CD8-positive, alpha-beta memory T cell (primary cell): ENCODE measurements at regions not wholly inside any gene's neighbourhood (a gene's known extent, or its start where the extent isn't known, plus 50 kb on each side); places are given as distances from the start of the nearest gene placed in this dataset.
"Not testable (repeated sequence)": the region's sequence is repeated elsewhere in the genome, so short reads cannot be mapped to it uniquely, and the experiment has no call there.

Experiments
- CTCF ChIA-PET: fragments of 350-600 bp; sonication (Branson Sonifier 250); formaldehyde crosslinking; loops from one replicate; lab custom pipeline; 2021; ENCODE audit warnings: antibody characterized with exemption; lab: Charles Lee
- POLR2A ChIA-PET: fragments of 350-600 bp; sonication (Branson Sonifier 250); formaldehyde crosslinking; loops from one replicate; lab custom pipeline; 2021; ENCODE audit warnings: antibody characterized with exemption; lab: Charles Lee
- DNase-seq, 5 donors: peaks; one replicate each; pipeline versions ENCODE4 v3.0.0 to v3.0.0-alpha.2; 2020 to 2022; ENCODE audit warnings: mixed read lengths in 1 of 5
- H3K27ac ChIP-seq: one replicate; pipeline ENCODE4 v1.7.0; 2013; ENCODE audit warnings: low read depth, mild to moderate bottlenecking, low read length, moderate library complexity
- H3K27me3 ChIP-seq: 2 replicates; pipeline ENCODE4 v1.7.0; 2013; ENCODE audit warnings: low read length, mild to moderate bottlenecking; ENCODE audit not compliant: insufficient read depth, poor library complexity, severe bottlenecking
- H3K36me3 ChIP-seq: 2 replicates; pipeline ENCODE4 v1.7.0; 2013; ENCODE audit warnings: mild to moderate bottlenecking, low read length, moderate library complexity; ENCODE audit not compliant: insufficient read depth
- H3K4me1 ChIP-seq: 2 replicates; pipeline ENCODE4 v1.7.0; 2013; ENCODE audit warnings: mild to moderate bottlenecking, low read length, moderate library complexity; ENCODE audit not compliant: insufficient read depth
- H3K4me3 ChIP-seq: 2 replicates; pipeline ENCODE4 v1.7.0; 2013; ENCODE audit warnings: mild to moderate bottlenecking, low read length
- H3K9me3 ChIP-seq: 2 replicates; pipeline ENCODE4 v1.7.0; 2013; ENCODE audit warnings: mild to moderate bottlenecking, low read length
- H3K27ac Mint-ChIP-seq, 8 donors: one replicate each; pipeline ENCODE4 v1.8.0; 2020 to 2021; ENCODE audit warnings: mixed read lengths in 8 of 8, mild to moderate bottlenecking in 6 of 8, inconsistent platforms in 3 of 8, moderate library complexity in 3 of 8
- H3K27me3 Mint-ChIP-seq, 2 donors: one replicate each; pipeline ENCODE4 v1.8.0; 2020 to 2021; ENCODE audit warnings: mixed read lengths in 2 of 2, mild to moderate bottlenecking in 1 of 2, moderate library complexity in 1 of 2
- H3K36me3 Mint-ChIP-seq, 3 donors: one replicate each; pipeline ENCODE4 v1.8.0; 2020 to 2021; ENCODE audit warnings: mixed read lengths in 3 of 3, inconsistent platforms in 1 of 3, mild to moderate bottlenecking in 1 of 3
- H3K4me1 Mint-ChIP-seq, 3 donors: one replicate each; pipeline ENCODE4 v1.8.0; 2020 to 2021; ENCODE audit warnings: mixed read lengths in 3 of 3, inconsistent platforms in 1 of 3, mild to moderate bottlenecking in 1 of 3
- H3K4me3 Mint-ChIP-seq, 7 donors: one replicate each; pipeline ENCODE4 v1.8.0; 2020 to 2021; ENCODE audit warnings: mixed read lengths in 7 of 7, mild to moderate bottlenecking in 6 of 7, moderate library complexity in 4 of 7, inconsistent platforms in 2 of 7
- H3K9me3 Mint-ChIP-seq, 5 donors: one replicate each; pipeline ENCODE4 v1.8.0; 2020 to 2022; ENCODE audit warnings: mixed read lengths in 5 of 5, mild to moderate bottlenecking in 3 of 5, moderate library complexity in 2 of 5, inconsistent platforms in 1 of 5

- H3K27me3 ChIP-seq, POLR2A ChIA-PET, H3K27me3 Mint-ChIP-seq: not testable (repeated sequence)
Measured at GRCh38 chr14:106334428-106335109, 808.2 kb downstream of the TMEM121 start.

DNA sequence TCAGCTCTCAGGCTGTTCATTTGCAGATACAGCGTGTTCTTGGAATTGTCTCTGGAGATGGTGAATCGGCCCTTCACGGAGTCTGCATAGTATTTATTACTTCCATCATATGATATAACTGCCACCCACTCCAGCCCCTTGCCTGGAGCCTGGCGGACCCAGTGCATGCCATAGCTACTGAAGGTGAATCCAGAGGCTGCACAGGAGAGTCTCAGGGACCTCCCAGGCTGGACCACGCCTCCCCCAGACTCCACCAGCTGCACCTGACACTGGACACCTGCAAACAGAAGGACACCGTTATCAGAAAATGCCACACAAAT lies 808.7 kb downstream of the TMEM121 start:
- H3K9me3 ChIP-seq, H3K27ac ChIP-seq, CTCF ChIA-PET, H3K36me3 ChIP-seq, H3K36me3 Mint-ChIP-seq, DNase-seq, H3K9me3 Mint-ChIP-seq, H3K4me3 Mint-ChIP-seq, H3K4me1 ChIP-seq, POLR2A ChIA-PET, H3K4me1 Mint-ChIP-seq, H3K4me3 ChIP-seq, H3K27ac Mint-ChIP-seq, H3K27me3 Mint-ChIP-seq, H3K27me3 ChIP-seq: not testable (repeated sequence)

More at GRCh38 chr14:106334428-106335109, 808.2 kb downstream of the TMEM121 start:
- H3K27ac Mint-ChIP-seq, H3K36me3 ChIP-seq, H3K4me3 Mint-ChIP-seq, CTCF ChIA-PET, H3K9me3 ChIP-seq, H3K4me1 Mint-ChIP-seq, H3K36me3 Mint-ChIP-seq, H3K4me1 ChIP-seq, H3K9me3 Mint-ChIP-seq, H3K27ac ChIP-seq, H3K4me3 ChIP-seq: not testable (repeated sequence)
- DNase-seq, result peak in 3 of 5 donors; percentile 17 to 75 (median 47)

- H3K27ac ChIP-seq, H3K36me3 Mint-ChIP-seq, H3K36me3 ChIP-seq, H3K4me3 ChIP-seq, H3K4me3 Mint-ChIP-seq, H3K9me3 ChIP-seq, H3K27me3 ChIP-seq, CTCF ChIA-PET, H3K27me3 Mint-ChIP-seq, H3K9me3 Mint-ChIP-seq, H3K27ac Mint-ChIP-seq, H3K4me1 Mint-ChIP-seq, H3K4me1 ChIP-seq, POLR2A ChIA-PET, DNase-seq: not testable (repeated sequence)
Measured at GRCh38 chr14:106338775-106339174, 812.4 kb downstream of the TMEM121 start.

GRCh38 chr14:106340658-106341057 lies 814.3 kb downstream of the TMEM121 start:
- H3K27ac ChIP-seq, DNase-seq, H3K4me3 ChIP-seq, POLR2A ChIA-PET, H3K36me3 Mint-ChIP-seq, H3K4me1 ChIP-seq, CTCF ChIA-PET, H3K4me1 Mint-ChIP-seq, H3K36me3 ChIP-seq, H3K27me3 ChIP-seq, H3K27ac Mint-ChIP-seq, H3K4me3 Mint-ChIP-seq, H3K9me3 Mint-ChIP-seq, H3K27me3 Mint-ChIP-seq, H3K9me3 ChIP-seq: not testable (repeated sequence)

GRCh38 chr14:106341161-106341560 lies 814.8 kb downstream of the TMEM121 start:
- H3K27ac Mint-ChIP-seq, H3K4me1 Mint-ChIP-seq, H3K27me3 Mint-ChIP-seq, CTCF ChIA-PET, DNase-seq, POLR2A ChIA-PET, H3K27ac ChIP-seq, H3K36me3 ChIP-seq, H3K27me3 ChIP-seq, H3K36me3 Mint-ChIP-seq, H3K4me1 ChIP-seq, H3K4me3 ChIP-seq, H3K9me3 Mint-ChIP-seq, H3K9me3 ChIP-seq, H3K4me3 Mint-ChIP-seq: not testable (repeated sequence)

- H3K27ac Mint-ChIP-seq, result no peak overlapping the region
- peaks cover 0 to 3% (median 0%) of the 10 kb centered on the region in 3 donors for H3K4me1 Mint-ChIP-seq
- ChIA-PET CTCF (no interaction called here), POLR2A (no interaction called here)
- no peaks in the 10 kb centered on the region for H3K36me3 ChIP-seq
- no peak overlapping the region for H3K4me3 Mint-ChIP-seq
- DNase-seq, result no peak
- peaks cover 7 to 22% of the 10 kb centered on the region in 2 donors for H3K27me3 Mint-ChIP-seq
- H3K36me3 Mint-ChIP-seq, result no peaks in the 10 kb centered on the region
- no peaks in the 10 kb centered on the region for H3K9me3 Mint-ChIP-seq
- H3K4me3 ChIP-seq, result no peak overlapping the region
- H3K9me3 ChIP-seq, result no peaks in the 10 kb centered on the region
- H3K27ac ChIP-seq, result no peak overlapping the region
- no peaks in the 10 kb centered on the region for H3K4me1 ChIP-seq
- H3K27me3 ChIP-seq, result no peaks in the 10 kb centered on the region
Measured at GRCh38 chr14:106343626-106344025, 817.2 kb downstream of the TMEM121 start.

DNA sequence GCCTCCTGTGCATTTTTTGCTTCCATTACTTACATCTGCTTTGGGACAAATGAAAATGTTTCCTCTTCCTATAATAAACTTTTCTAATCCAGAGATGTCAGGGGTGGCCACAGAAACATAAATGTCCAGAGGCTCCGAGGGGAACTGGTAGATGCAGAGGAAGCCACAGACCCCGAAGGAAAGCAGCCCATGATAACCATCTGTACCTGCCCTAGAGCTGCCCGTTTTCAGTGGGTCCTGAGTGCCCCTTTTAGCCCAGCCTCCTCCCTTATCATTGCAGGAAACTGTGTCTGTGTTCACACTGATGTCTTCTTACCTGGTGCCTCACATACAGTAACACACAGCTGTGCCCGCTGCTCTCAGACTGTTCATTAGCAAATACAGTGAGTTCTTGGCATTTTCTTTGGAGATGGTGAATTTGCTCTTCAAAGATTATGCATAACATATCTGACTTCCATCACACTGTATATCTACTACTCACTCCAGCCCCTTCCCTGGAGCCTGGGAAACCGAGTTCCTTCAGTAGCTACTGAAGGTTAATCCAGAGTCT lies 817.8 kb downstream of the TMEM121 start:
- CTCF ChIA-PET, H3K4me1 ChIP-seq, H3K4me1 Mint-ChIP-seq, POLR2A ChIA-PET, H3K4me3 ChIP-seq, H3K9me3 Mint-ChIP-seq, H3K27ac ChIP-seq, H3K36me3 Mint-ChIP-seq, H3K4me3 Mint-ChIP-seq, H3K27me3 ChIP-seq, H3K9me3 ChIP-seq, H3K27ac Mint-ChIP-seq, H3K36me3 ChIP-seq, DNase-seq: not testable (repeated sequence)
- H3K27me3 Mint-ChIP-seq, result peaks cover 7 to 22% of the 10 kb centered on the region in 2 donors

- H3K4me3 ChIP-seq, H3K36me3 Mint-ChIP-seq, H3K27ac Mint-ChIP-seq, H3K4me3 Mint-ChIP-seq, H3K36me3 ChIP-seq, H3K9me3 ChIP-seq, H3K27ac ChIP-seq, POLR2A ChIA-PET, H3K4me1 ChIP-seq, H3K27me3 ChIP-seq, H3K9me3 Mint-ChIP-seq, CTCF ChIA-PET, DNase-seq, H3K4me1 Mint-ChIP-seq: not testable (repeated sequence)
- H3K27me3 Mint-ChIP-seq, result peaks cover 8 to 25% of the 10 kb centered on the region in 2 donors
Measured at GRCh38 chr14:106344791-106345479, 818.6 kb downstream of the TMEM121 start.
